Neural cell (in vitro differentiated cells): ENCODE measurements at regions not wholly inside any gene's neighbourhood (a gene's known extent, or its start where the extent isn't known, plus 50 kb on each side); places are given as distances from the start of the nearest gene placed in this dataset.

Experiments used
- H2AFZ ChIP-seq: fragments of 200-600, 300-800 bp; sonication (generic), shearing (Covaris generic); 2 replicates; pipeline ENCODE4 v1.6.0; 2014; ENCODE audit warnings: low read depth, mild to moderate bottlenecking, antibody characterized with exemption, low read length, moderate library complexity
- H3F3A ChIP-seq: fragments of 200-600 bp; shearing (Covaris generic); 2 replicates; pipeline ENCODE4 v1.6.1; 2016; ENCODE audit warnings: mild to moderate bottlenecking, moderate library complexity, mixed read lengths, antibody characterized with exemption, low read length; ENCODE audit not compliant: insufficient read depth, poor library complexity, severe bottlenecking
- H3K27ac ChIP-seq: fragments of 200-600, 300-800 bp; sonication (generic), shearing (Covaris generic); 2 replicates; pipeline ENCODE4 v1.5.1; 2014; ENCODE audit warnings: mild to moderate bottlenecking, low read length, moderate library complexity
- H3K27me3 ChIP-seq: fragments of 300-800, 200-600 bp; sonication (generic), shearing (Covaris generic); 2 replicates; pipeline ENCODE4 v1.6.0; 2014; ENCODE audit warnings: mild to moderate bottlenecking, low read depth, low read length, moderate library complexity; ENCODE audit not compliant: insufficient read depth
- H3K36me3 ChIP-seq: fragments of 300-800, 200-600 bp; sonication (generic), shearing (Covaris generic); 2 replicates; pipeline ENCODE4 v1.5.1; 2014; ENCODE audit warnings: mild to moderate bottlenecking, antibody characterized with exemption, low read length, moderate library complexity; ENCODE audit not compliant: insufficient read depth
- H3K4me2 ChIP-seq: fragments of 300-800, 200-600 bp; sonication (generic), shearing (Covaris generic); 2 replicates; pipeline ENCODE4 v1.6.0; 2014; ENCODE audit warnings: mild to moderate bottlenecking, low read length
- H3K4me3 ChIP-seq: fragments of 300-800, 200-600 bp; sonication (generic), shearing (Covaris generic); 2 replicates; pipeline ENCODE4 v1.5.1; 2014; ENCODE audit warnings: mild to moderate bottlenecking, low read length, moderate library complexity
- H3K79me2 ChIP-seq: fragments of 200-600 bp; shearing (Covaris generic); replicated peaks from 2 replicates; pipeline ENCODE4 v1.6.0; 2014; ENCODE audit warnings: mild to moderate bottlenecking, low read length, moderate library complexity; ENCODE audit not compliant: insufficient read depth
- H3K9ac ChIP-seq: fragments of 300-800, 200-600 bp; sonication (generic), shearing (Covaris generic); 2 replicates; pipeline ENCODE4 v1.6.1; 2016; ENCODE audit warnings: mild to moderate bottlenecking, low read length, mixed read lengths
- H3K9me2 ChIP-seq: fragments of 200-600 bp; shearing (Covaris generic); 2 replicates; pipeline ENCODE4 v1.6.1; 2016; ENCODE audit warnings: mild to moderate bottlenecking, low read length, mixed read lengths; ENCODE audit not compliant: insufficient read depth
- H3K9me3 ChIP-seq: fragments of 200-600, 300-800 bp; sonication (generic), shearing (Covaris generic); 2 replicates; pipeline ENCODE4 v1.6.1; 2016; ENCODE audit warnings: mild to moderate bottlenecking, mixed run types, low read length, moderate library complexity, mixed read lengths
- H4K20me1 ChIP-seq: fragments of 200-600 bp; shearing (Covaris generic); 2 replicates; pipeline ENCODE4 v1.6.1; 2016; ENCODE audit warnings: mild to moderate bottlenecking, mixed run types; ENCODE audit not compliant: insufficient read depth
- CTCF ChIP-seq: fragments of 450-650 bp; IDR thresholded peaks from 2 replicates; pipeline ENCODE4 v1.5.1; 2014; ENCODE audit warnings: antibody characterized with exemption, mild to moderate bottlenecking, moderate library complexity; ENCODE audit not compliant: poor library complexity, severe bottlenecking
- EP300 ChIP-seq: fragments of 450-650 bp; conservative IDR thresholded peaks from 2 replicates; pipeline ENCODE4 v1.6.1; 2014; ENCODE audit warnings: antibody characterized with exemption, mild to moderate bottlenecking, moderate library complexity; ENCODE audit not compliant: poor library complexity, severe bottlenecking
- EZH2 ChIP-seq: fragments of 200-600, 300-800 bp; shearing (Covaris generic), sonication (generic); IDR thresholded peaks from 2 replicates; pipeline ENCODE4 v1.6.1; 2014; ENCODE audit warnings: antibody characterized with exemption, low read length, borderline replicate concordance, mild to moderate bottlenecking; ENCODE audit not compliant: insufficient read depth, poor library complexity, severe bottlenecking
- MXI1 ChIP-seq: fragments of 450-650 bp; conservative IDR thresholded peaks from 2 replicates; pipeline ENCODE4 v1.6.1; 2014; ENCODE audit warnings: antibody characterized with exemption, mild to moderate bottlenecking; ENCODE audit not compliant: poor library complexity, severe bottlenecking
- POLR2AphosphoS5 ChIP-seq: IDR thresholded peaks from 2 replicates; pipeline ENCODE4 v1.6.1; 2012
- RAD21 ChIP-seq: fragments of 450-650 bp; conservative IDR thresholded peaks from 2 replicates; pipeline ENCODE4 v1.6.1; 2014; ENCODE audit warnings: antibody characterized with exemption, mild to moderate bottlenecking, moderate library complexity
- REST ChIP-seq: IDR thresholded peaks from 2 replicates; pipeline ENCODE4 v1.6.1; 2012; ENCODE audit warnings: borderline replicate concordance
- SMC3 ChIP-seq: fragments of 450-650 bp; conservative IDR thresholded peaks from 2 replicates; pipeline ENCODE4 v1.6.1; 2014; ENCODE audit warnings: antibody characterized with exemption, mild to moderate bottlenecking, moderate library complexity; ENCODE audit not compliant: poor library complexity
- TAF1 ChIP-seq: IDR thresholded peaks from 2 replicates; pipeline ENCODE4 v1.6.1; 2012; ENCODE audit warnings: low read depth

GRCh38 chr9:107648153-107648715, 158.7 kb upstream of the KLF4 start:
- H3K36me3 ChIP-seq, result no peaks in the 10 kb centered on the region
- no peaks in the 10 kb centered on the region for H3K9me3 ChIP-seq
- H3K9ac ChIP-seq, result no peak overlapping the region
- H3K9me2 ChIP-seq, result no peaks in the 10 kb centered on the region
- no peaks in the 10 kb centered on the region for H3K79me2 ChIP-seq
- no peaks in the 10 kb centered on the region for H4K20me1 ChIP-seq
- H3K27ac ChIP-seq, result no peak overlapping the region
- no peak overlapping the region for H2AFZ ChIP-seq
- H3K4me3 ChIP-seq, result no peak overlapping the region
- TF ChIP-seq TAF1, result no peak
- TF ChIP-seq REST, result no peak
- TF ChIP-seq CTCF, result no peak
- TF ChIP-seq POLR2AphosphoS5, result no peak
- no peak for TF ChIP-seq SMC3
- no peak for TF ChIP-seq RAD21
- no peak for TF ChIP-seq MXI1
- TF ChIP-seq EZH2, result no peak
- no peak for TF ChIP-seq EP300
- no peaks in the 10 kb centered on the region for H3K27me3 ChIP-seq
- H3K4me2 ChIP-seq, result no peak overlapping the region
- H3F3A ChIP-seq, result no peaks in the 10 kb centered on the region

- H4K20me1 ChIP-seq, result no peaks in the 10 kb centered on the region
- no peak overlapping the region for H3K4me3 ChIP-seq
- H3K27me3 ChIP-seq, result no peaks in the 10 kb centered on the region
- H3K4me2 ChIP-seq, result no peak overlapping the region
- no peaks in the 10 kb centered on the region for H3K79me2 ChIP-seq
- TF ChIP-seq RAD21, result no peak
- no peak for TF ChIP-seq CTCF
- TF ChIP-seq POLR2AphosphoS5, result no peak
- no peak for TF ChIP-seq TAF1
- no peak for TF ChIP-seq EZH2
- no peak for TF ChIP-seq EP300
- TF ChIP-seq MXI1, result no peak
- no peak for TF ChIP-seq REST
- no peak for TF ChIP-seq SMC3
- no peaks in the 10 kb centered on the region for H3F3A ChIP-seq
- no peaks in the 10 kb centered on the region for H3K36me3 ChIP-seq
- H3K9me3 ChIP-seq, result no peaks in the 10 kb centered on the region
- no peak overlapping the region for H3K27ac ChIP-seq
- no peak overlapping the region for H3K9ac ChIP-seq
- no peaks in the 10 kb centered on the region for H3K9me2 ChIP-seq
- no peak overlapping the region for H2AFZ ChIP-seq
Measured at GRCh38 chr9:107647611-107648010, 158.0 kb upstream of the KLF4 start.
